CD14-positive monocyte (primary cell): ENCODE measurements at regions not wholly inside any gene's neighbourhood (a gene's known extent, or its start where the extent isn't known, plus 50 kb on each side); places are given as distances from the start of the nearest gene placed in this dataset.

Experiments
- DNase-seq, 3 donors: peaks; one replicate each; pipeline ENCODE4 v3.0.0-alpha.2; 2011 to 2022
- H2AFZ ChIP-seq: 2 replicates; pipeline ENCODE4 v1.6.0; 2012; ENCODE audit warnings: mild to moderate bottlenecking, low read depth, low read length, inconsistent platforms; ENCODE audit not compliant: insufficient read depth, poor library complexity, severe bottlenecking
- H3K27ac ChIP-seq, 2 donors: 1 replicate in 1 of 2; 2 replicates in 1 of 2; pipeline ENCODE4 v1.5.1; 2012 to 2013; ENCODE audit warnings: low read length in 2 of 2, control low read depth in 1 of 2, inconsistent platforms in 1 of 2, low read depth in 1 of 2, mild to moderate bottlenecking in 1 of 2
- H3K27me3 ChIP-seq, 2 donors: one replicate each; pipeline versions ENCODE4 v1.6.0 to v1.6.1; 2011 to 2013; ENCODE audit warnings: low read length in 2 of 2; ENCODE audit not compliant: control insufficient read depth in 2 of 2, insufficient read depth in 2 of 2
- H3K36me3 ChIP-seq, 2 donors: replicated peaks in 1 of 2; 1 replicate in 1 of 2; 2 replicates in 1 of 2; pipeline versions ENCODE4 v1.5.1 to v1.6.1; 2012 to 2013; ENCODE audit warnings: low read length in 2 of 2, control low read depth in 1 of 2, inconsistent platforms in 1 of 2, mild to moderate bottlenecking in 1 of 2; ENCODE audit not compliant: insufficient read depth in 2 of 2, control insufficient read depth in 1 of 2
- H3K4me1 ChIP-seq, 2 donors: 1 replicate in 1 of 2; 2 replicates in 1 of 2; pipeline versions ENCODE4 v1.5.1 to v1.6.1; 2012 to 2013; ENCODE audit warnings: low read length in 2 of 2, control low read depth in 1 of 2, inconsistent platforms in 1 of 2, mild to moderate bottlenecking in 1 of 2, moderate library complexity in 1 of 2; ENCODE audit not compliant: insufficient read depth in 2 of 2, control insufficient read depth in 1 of 2
- H3K4me2 ChIP-seq: replicated peaks from 2 replicates; pipeline ENCODE3; 2012; ENCODE audit warnings: low read length, moderate library complexity, mild to moderate bottlenecking; ENCODE audit not compliant: poor library complexity, severe bottlenecking; ENCODE audit errors: extremely low read depth
- H3K4me3 ChIP-seq, 3 experiments: fragments of 200-600 bp in 1 of 3; sonication (generic) in 1 of 3; replicated peaks in 1 of 3; 1 replicate in 2 of 3; 2 replicates in 1 of 3; pipeline ENCODE4 v1.5.1; 2011 to 2013; ENCODE audit warnings: low read length in 3 of 3, mild to moderate bottlenecking in 3 of 3, control low read depth in 2 of 3, low read depth in 2 of 3, inconsistent platforms in 1 of 3, moderate library complexity in 1 of 3
- H3K79me2 ChIP-seq: 2 replicates; pipeline ENCODE4 v1.6.0; 2012; ENCODE audit warnings: mild to moderate bottlenecking, control low read depth, inconsistent platforms, low read length, moderate library complexity; ENCODE audit not compliant: insufficient read depth
- H3K9ac ChIP-seq: 2 replicates; pipeline ENCODE4 v1.6.0; 2017; ENCODE audit warnings: low read length, mild to moderate bottlenecking; ENCODE audit not compliant: insufficient read depth, poor library complexity, severe bottlenecking
- H3K9me3 ChIP-seq, 2 donors: replicated peaks in 1 of 2; 1 replicate in 1 of 2; 2 replicates in 1 of 2; pipeline versions ENCODE4 v1.5.1 to v1.6.1; 2012 to 2013; ENCODE audit warnings: low read length in 2 of 2, control low read depth in 1 of 2; ENCODE audit not compliant: control insufficient read depth in 1 of 2, insufficient read depth in 1 of 2
- H4K20me1 ChIP-seq: 2 replicates; pipeline ENCODE4 v1.6.0; 2012; ENCODE audit warnings: mild to moderate bottlenecking, low read length, control low read depth, moderate library complexity; ENCODE audit not compliant: insufficient read depth
- H3K27ac Mint-ChIP-seq, 7 donors: one replicate each; pipeline ENCODE4 v1.8.0; 2020; ENCODE audit warnings: mild to moderate bottlenecking in 7 of 7, mixed read lengths in 7 of 7, moderate library complexity in 6 of 7, inconsistent platforms in 2 of 7
- H3K27me3 Mint-ChIP-seq, 3 donors: one replicate each; pipeline ENCODE4 v1.8.0; 2021 to 2022; ENCODE audit warnings: low read depth in 3 of 3, mild to moderate bottlenecking in 3 of 3, mixed read lengths in 3 of 3, moderate library complexity in 3 of 3, inconsistent platforms in 1 of 3
- H3K36me3 Mint-ChIP-seq, 2 donors: one replicate each; pipeline ENCODE4 v1.8.0; 2020; ENCODE audit warnings: mixed read lengths in 2 of 2, inconsistent platforms in 1 of 2, mild to moderate bottlenecking in 1 of 2
- H3K4me1 Mint-ChIP-seq: one replicate; pipeline ENCODE4 v1.8.0; 2020; ENCODE audit warnings: mild to moderate bottlenecking, mixed read lengths
- H3K4me3 Mint-ChIP-seq, 2 donors: one replicate each; pipeline ENCODE4 v1.8.0; 2020; ENCODE audit warnings: mild to moderate bottlenecking in 2 of 2, mixed read lengths in 2 of 2, moderate library complexity in 1 of 2
- H3K9me3 Mint-ChIP-seq, 7 donors: one replicate each; pipeline ENCODE4 v1.8.0; 2020 to 2022; ENCODE audit warnings: mixed read lengths in 7 of 7, mild to moderate bottlenecking in 6 of 7, moderate library complexity in 6 of 7, inconsistent platforms in 2 of 7
- WGBS: methylation state at CpG from one replicate; pipeline ENCODE4 v1.1.5; 2013; ENCODE audit warnings: missing lambda C conversion rate; ENCODE audit not compliant: insufficient coverage; 5-methylcytosine and 5-hydroxymethylcytosine counted together
- intact Hi-C, 2 donors: fragments of 100-400 bp; cut with micrococcal nuclease; formaldehyde crosslinking; loops; one replicate each; pipeline versions ENCODE4 v1.15.0 to v1.15.1; 2023
- TF ChIP-seq, protein P1 (sequence below): fragments of 200-600 bp; IDR thresholded peaks from one replicate; pipeline ENCODE4 v1.8.0; 2022; ENCODE audit warnings: antibody characterized with exemption, mild to moderate bottlenecking

DNA sequence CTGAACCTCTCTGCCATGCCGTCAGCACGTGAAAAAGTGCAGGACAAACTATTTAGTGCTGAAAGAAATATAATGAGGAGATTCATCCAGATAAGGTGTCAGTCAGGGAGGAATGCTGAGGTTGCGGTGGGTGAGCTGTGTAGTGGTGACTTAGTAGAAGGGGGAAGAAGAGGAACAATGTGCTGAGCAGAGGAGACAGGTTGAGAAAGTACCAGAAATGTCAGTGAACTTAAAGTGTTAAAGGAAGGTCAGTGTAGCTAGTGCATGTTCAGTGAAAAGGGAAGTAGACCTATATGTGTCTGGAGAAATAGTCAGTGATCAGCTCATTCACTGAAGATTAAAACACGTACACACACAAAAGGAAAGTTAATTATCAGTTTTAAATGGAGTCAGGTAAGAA lies 237.6 kb upstream of the CCDC179 start:
- Mint-ChIP-seq H3K27me3 (peaks cover 0 to 1% (median 0%) of the 10 kb centered on the region in 3 donors), H3K4me1 (no peaks in the 10 kb centered on the region), H3K27ac (no peak overlapping the region), H3K9me3 (no peaks in the 10 kb centered on the region), H3K36me3 (no peaks in the 10 kb centered on the region), H3K4me3 (no peak overlapping the region)
- Histone ChIP-seq H3K9me3 (no peaks in the 10 kb centered on the region), H3K36me3 (no peaks in the 10 kb centered on the region), H3K9ac (no peak overlapping the region), H3K4me2 (no peak overlapping the region), H3K79me2 (no peaks in the 10 kb centered on the region), H2AFZ (no peak overlapping the region), H4K20me1 (no peaks in the 10 kb centered on the region), H3K27ac (no peak overlapping the region), H3K4me1 (no peaks in the 10 kb centered on the region), H3K4me3 (no peak overlapping the region), H3K27me3 (no peaks in the 10 kb centered on the region)
- intact Hi-C loops, result no loop called here
- DNase-seq, result no peak
- TF ChIP-seq, protein P1, sequence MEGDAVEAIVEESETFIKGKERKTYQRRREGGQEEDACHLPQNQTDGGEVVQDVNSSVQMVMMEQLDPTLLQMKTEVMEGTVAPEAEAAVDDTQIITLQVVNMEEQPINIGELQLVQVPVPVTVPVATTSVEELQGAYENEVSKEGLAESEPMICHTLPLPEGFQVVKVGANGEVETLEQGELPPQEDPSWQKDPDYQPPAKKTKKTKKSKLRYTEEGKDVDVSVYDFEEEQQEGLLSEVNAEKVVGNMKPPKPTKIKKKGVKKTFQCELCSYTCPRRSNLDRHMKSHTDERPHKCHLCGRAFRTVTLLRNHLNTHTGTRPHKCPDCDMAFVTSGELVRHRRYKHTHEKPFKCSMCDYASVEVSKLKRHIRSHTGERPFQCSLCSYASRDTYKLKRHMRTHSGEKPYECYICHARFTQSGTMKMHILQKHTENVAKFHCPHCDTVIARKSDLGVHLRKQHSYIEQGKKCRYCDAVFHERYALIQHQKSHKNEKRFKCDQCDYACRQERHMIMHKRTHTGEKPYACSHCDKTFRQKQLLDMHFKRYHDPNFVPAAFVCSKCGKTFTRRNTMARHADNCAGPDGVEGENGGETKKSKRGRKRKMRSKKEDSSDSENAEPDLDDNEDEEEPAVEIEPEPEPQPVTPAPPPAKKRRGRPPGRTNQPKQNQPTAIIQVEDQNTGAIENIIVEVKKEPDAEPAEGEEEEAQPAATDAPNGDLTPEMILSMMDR, result no peak
- 88% methylated on average over 2 of the region's 4 CpGs for WGBS

DNA sequence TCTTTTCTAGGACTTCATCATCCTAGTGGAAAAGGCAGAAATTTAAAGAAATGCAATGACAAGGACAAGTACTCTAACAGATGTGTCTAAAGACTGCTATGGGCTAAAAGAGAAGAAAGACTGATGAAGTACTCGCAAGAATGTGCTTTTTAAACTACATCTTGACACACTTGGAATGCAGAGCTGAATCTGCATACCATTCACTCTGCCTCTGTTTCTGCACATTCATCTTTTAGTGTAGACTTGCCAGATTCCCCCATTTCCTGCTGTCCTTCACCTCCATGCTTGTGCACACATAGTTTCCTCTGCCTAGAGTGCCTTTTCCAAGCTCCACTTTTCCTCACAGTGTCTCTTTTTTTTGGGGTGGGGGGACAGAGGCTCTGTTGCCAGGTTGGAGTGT lies 239.0 kb upstream of the CCDC179 start:
- Histone ChIP-seq H3K79me2 (no peaks in the 10 kb centered on the region), H3K4me3 (no peak overlapping the region), H3K4me2 (no peak overlapping the region), H3K27ac (no peak overlapping the region), H2AFZ (no peak overlapping the region), H4K20me1 (no peaks in the 10 kb centered on the region), H3K4me1 (no peaks in the 10 kb centered on the region), H3K9me3 (no peaks in the 10 kb centered on the region), H3K27me3 (no peaks in the 10 kb centered on the region), H3K9ac (no peak overlapping the region), H3K36me3 (no peaks in the 10 kb centered on the region)
- H3K27me3 Mint-ChIP-seq, result peaks cover 0 to 2% (median 0%) of the 10 kb centered on the region in 3 donors
- no peaks in the 10 kb centered on the region for H3K36me3 Mint-ChIP-seq
- intact Hi-C loops, result no loop called here
- H3K4me1 Mint-ChIP-seq, result no peaks in the 10 kb centered on the region
- TF ChIP-seq, protein P1, result no peak
- no peak overlapping the region for H3K27ac Mint-ChIP-seq
- no peak overlapping the region for H3K4me3 Mint-ChIP-seq
- no CpG with 5 or more reads among the region's 1 CpG for WGBS
- DNase-seq, result no peak
- H3K9me3 Mint-ChIP-seq, result peaks cover 0 to 3% (median 0%) of the 10 kb centered on the region in 7 donors
